DOHH2 (cell line): ENCODE measurements at regions not wholly inside any gene's neighbourhood (a gene's known extent, or its start where the extent isn't known, plus 50 kb on each side); places are given as distances from the start of the nearest gene placed in this dataset.
A peak's percentile ranks its signal among the peaks of the same experiment; 100 is the strongest.

ENCODE experiments used
- H3F3A ChIP-seq: fragments of 200-600 bp; sonication (generic), shearing (Covaris generic); 2 replicates; pipeline ENCODE4 v1.6.0; 2016; ENCODE audit warnings: antibody characterized with exemption, mild to moderate bottlenecking; ENCODE audit not compliant: control insufficient read depth, insufficient read depth
- H3K27ac ChIP-seq: fragments of 200-600 bp; sonication (generic); 2 replicates; pipeline ENCODE4 v1.5.1; 2014; ENCODE audit warnings: low read depth, mild to moderate bottlenecking, low read length, moderate library complexity
- H3K27me3 ChIP-seq: fragments of 200-600 bp; sonication (generic); 2 replicates; pipeline ENCODE4 v1.6.1; 2014; ENCODE audit warnings: mild to moderate bottlenecking, low read length, mixed read lengths; ENCODE audit not compliant: control insufficient read depth
- H3K36me3 ChIP-seq: fragments of 200-600 bp; sonication (generic); 2 replicates; pipeline ENCODE4 v1.6.1; 2014; ENCODE audit warnings: mild to moderate bottlenecking, low read length, moderate library complexity, mixed read lengths; ENCODE audit not compliant: control insufficient read depth
- H3K4me1 ChIP-seq: fragments of 200-600 bp; sonication (generic); 2 replicates; pipeline ENCODE4 v1.6.1; 2014; ENCODE audit warnings: mild to moderate bottlenecking, low read length, mixed read lengths; ENCODE audit not compliant: control insufficient read depth
- H3K4me2 ChIP-seq: fragments of 200-600 bp; sonication (generic); 2 replicates; pipeline ENCODE4 v1.6.0; 2014; ENCODE audit warnings: mild to moderate bottlenecking, low read length, moderate library complexity
- H3K4me3 ChIP-seq: fragments of 200-600 bp; sonication (generic); 2 replicates; pipeline ENCODE4 v1.5.1; 2014; ENCODE audit warnings: mild to moderate bottlenecking, low read length, mixed read lengths
- H3K79me2 ChIP-seq: fragments of 200-600 bp; sonication (generic); 2 replicates; pipeline ENCODE4 v1.6.1; 2014; ENCODE audit warnings: mild to moderate bottlenecking, low read length, mixed read lengths; ENCODE audit not compliant: control insufficient read depth
- H3K9me2 ChIP-seq: fragments of 200-600 bp; sonication (generic); replicated peaks from 2 replicates; pipeline ENCODE4 v1.6.1; 2014; ENCODE audit warnings: mild to moderate bottlenecking, low read length, mixed read lengths; ENCODE audit not compliant: control insufficient read depth
- H3K9me3 ChIP-seq: fragments of 200-600 bp; sonication (generic); 2 replicates; pipeline ENCODE4 v1.6.1; 2014; ENCODE audit warnings: antibody characterized with exemption, low read length, mixed read lengths; ENCODE audit not compliant: control insufficient read depth, insufficient read depth
- H4K20me1 ChIP-seq: fragments of 200-600 bp; sonication (generic); 2 replicates; pipeline ENCODE4 v1.6.0; 2014; ENCODE audit warnings: low read depth, mild to moderate bottlenecking, antibody characterized with exemption, low read length, moderate library complexity; ENCODE audit not compliant: control insufficient read depth, insufficient read depth
- CTCF ChIP-seq: fragments of 200-600 bp; sonication (generic); IDR thresholded peaks from one replicate; pipeline ENCODE4 v1.5.1; 2014; ENCODE audit warnings: antibody characterized with exemption, mild to moderate bottlenecking, low read depth, low read length; ENCODE audit not compliant: poor library complexity, severe bottlenecking
- EZH2phosphoT487 ChIP-seq: fragments of 200-600 bp; sonication (generic); IDR thresholded peaks from 2 replicates; pipeline ENCODE4 v1.6.1; 2017; ENCODE audit warnings: borderline replicate concordance, mild to moderate bottlenecking, antibody characterized with exemption, low read length, moderate library complexity, mixed read lengths

- Histone ChIP-seq H3F3A (no peaks in the 10 kb centered on the region), H3K27me3 (no peaks in the 10 kb centered on the region), H4K20me1 (no peaks in the 10 kb centered on the region), H3K4me3 (no peak overlapping the region), H3K9me3 (no peaks in the 10 kb centered on the region), H3K4me1 (no peaks in the 10 kb centered on the region), H3K9me2 (no peaks in the 10 kb centered on the region), H3K79me2 (no peaks in the 10 kb centered on the region), H3K36me3 (no peaks in the 10 kb centered on the region), H3K4me2 (no peak overlapping the region), H3K27ac (no peak overlapping the region)
- TF ChIP-seq EZH2phosphoT487 (no peak), CTCF (peak; percentile 55)
These were observed 1089.1 kb downstream of the SLC6A15 start for GRCh38 chr12:83823386-83824045.

DNA sequence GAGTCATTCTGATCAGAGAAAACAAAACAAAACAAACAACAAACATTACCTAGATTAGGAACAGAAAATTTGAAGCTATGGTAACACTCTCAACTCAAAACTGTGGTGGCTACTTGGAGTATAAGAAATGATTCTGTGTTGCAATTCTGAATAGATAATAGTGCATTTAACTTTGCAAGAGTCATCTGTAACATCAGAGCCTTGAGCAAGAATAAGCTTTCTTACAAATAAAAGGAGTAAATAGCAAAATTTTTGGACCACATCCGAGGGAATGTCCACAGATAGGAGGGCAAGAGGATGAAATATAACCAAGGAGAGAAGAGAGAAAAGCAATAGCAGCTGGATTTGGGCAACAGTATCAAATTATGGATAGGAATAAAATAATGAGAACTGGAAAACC is 1090.6 kb downstream of the SLC6A15 start:
- Histone ChIP-seq H3K9me2 (no peaks in the 10 kb centered on the region), H3K27ac (no peak overlapping the region), H4K20me1 (no peaks in the 10 kb centered on the region), H3K4me3 (no peak overlapping the region), H3K4me2 (no peak overlapping the region), H3K79me2 (no peaks in the 10 kb centered on the region), H3K27me3 (no peaks in the 10 kb centered on the region), H3F3A (no peaks in the 10 kb centered on the region), H3K9me3 (no peaks in the 10 kb centered on the region), H3K4me1 (no peaks in the 10 kb centered on the region), H3K36me3 (no peaks in the 10 kb centered on the region)
- TF ChIP-seq EZH2phosphoT487 (no peak), CTCF (no peak)

- no peaks in the 10 kb centered on the region for H3K4me1 ChIP-seq
- H3K4me3 ChIP-seq, result no peak overlapping the region
- no peaks in the 10 kb centered on the region for H3F3A ChIP-seq
- no peaks in the 10 kb centered on the region for H3K79me2 ChIP-seq
- no peaks in the 10 kb centered on the region for H3K27me3 ChIP-seq
- H3K9me3 ChIP-seq, result no peaks in the 10 kb centered on the region
- no peak overlapping the region for H3K27ac ChIP-seq
- TF ChIP-seq CTCF (no peak), EZH2phosphoT487 (no peak)
- H3K9me2 ChIP-seq, result no peaks in the 10 kb centered on the region
- H3K36me3 ChIP-seq, result no peaks in the 10 kb centered on the region
- no peaks in the 10 kb centered on the region for H4K20me1 ChIP-seq
- no peak overlapping the region for H3K4me2 ChIP-seq
These were observed 1093.7 kb downstream of the SLC6A15 start for GRCh38 chr12:83818881-83819280.

GRCh38 chr12:83817730-83818129 is 1094.9 kb downstream of the SLC6A15 start:
- no peaks in the 10 kb centered on the region for H3K9me3 ChIP-seq
- H3K9me2 ChIP-seq, result no peaks in the 10 kb centered on the region
- no peaks in the 10 kb centered on the region for H3K27me3 ChIP-seq
- H3K27ac ChIP-seq, result no peak overlapping the region
- no peaks in the 10 kb centered on the region for H3K79me2 ChIP-seq
- H3K4me3 ChIP-seq, result no peak overlapping the region
- H3K4me1 ChIP-seq, result no peaks in the 10 kb centered on the region
- no peaks in the 10 kb centered on the region for H3K36me3 ChIP-seq
- no peaks in the 10 kb centered on the region for H3F3A ChIP-seq
- H3K4me2 ChIP-seq, result no peak overlapping the region
- TF ChIP-seq EZH2phosphoT487, result no peak
- no peak for TF ChIP-seq CTCF
- H4K20me1 ChIP-seq, result no peaks in the 10 kb centered on the region
